Heart left ventricle (tissue), 13 donors: ENCODE measurements at regions not wholly inside any gene's neighbourhood (a gene's known extent, or its start where the extent isn't known, plus 50 kb on each side); places are given as distances from the start of the nearest gene placed in this dataset.

Experiments used
- CTCF ChIP-seq, 12 donors: fragments of 200-600 bp; sonication (generic) in 4 of 12; IDR thresholded peaks; one replicate each; pipeline versions ENCODE4 v1.5.0 to v1.8.0; 2018 to 2022; ENCODE audit warnings: antibody characterized with exemption in 12 of 12, mild to moderate bottlenecking in 5 of 12
- POLR2A ChIP-seq, 2 donors: fragments of 450-650 bp; IDR thresholded peaks; one replicate each; pipeline ENCODE4 v1.6.1; 2017; ENCODE audit warnings: antibody characterized with exemption in 2 of 2, mild to moderate bottlenecking in 2 of 2, moderate library complexity in 2 of 2
- donor health status: ischemic (EF 13 %, LVEDD 7.1; RV severe dilation, severe dysfunction).
- donor health status: DM: no; HTN: yes; CAD: no.
- donor health status: DM: no; HTN: no; CAD: no.
- donor health status: ischemic (EF 25% LVEDD 6.9; RV normal size, moderate dysfunction).
- donor health status: ischemic (EF 25% LVEDD 5.7; RV mildly dilated, moderate dysfunction).
- donor health status: ischemic (EF 35%, LVEDD 5.7; RV mildly dilated, moderate dysfunction).
- donor health status: nonischemic (EF 11% LVEDD 7.7; RV severe dilation, severe dysfunction).
- donor health status: DM: yes; HTN: yes; CAD: no.
- donor health status: PGD.
- donor health status: ischemic (EF 29% LVEDD 5.4; RV normal size, mild dysfunction).
- donor health status: nonischemic (EF 23%, LVEDD 6.1; RV moderate dilation, normal function).

DNA sequence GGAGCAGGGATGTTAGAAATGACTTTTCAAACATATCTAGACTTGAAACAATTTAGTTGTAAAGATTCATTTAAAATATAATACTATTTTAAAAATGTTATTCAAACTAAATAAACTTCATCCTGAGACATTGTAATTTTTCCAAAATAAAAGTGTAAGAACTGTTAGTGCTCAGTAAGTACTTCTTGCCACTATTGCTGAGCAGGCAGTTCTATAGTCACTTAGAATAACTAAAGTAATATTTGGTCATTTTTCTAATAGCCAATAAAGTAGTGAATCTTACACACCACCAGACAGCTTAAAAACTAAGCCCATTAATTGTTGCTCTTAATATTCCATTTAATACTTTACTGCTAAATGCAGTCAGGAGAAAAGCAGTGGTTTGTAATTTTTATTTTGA, 1120.0 kb upstream of the CDH10 start:
- TF ChIP-seq CTCF (IDR thresholded peaks at IDR 0.05): no peak
- no peak for TF ChIP-seq POLR2A (IDR thresholded peaks at IDR 0.05)
